GM18867 (cell line): ENCODE measurements at regions not wholly inside any gene's neighbourhood (a gene's known extent, or its start where the extent isn't known, plus 50 kb on each side); places are given as distances from the start of the nearest gene placed in this dataset.

Experiments used
- ATAC-seq: cut with Tn5 transposase; IDR thresholded peaks from one replicate; pipeline ENCODE4 v1.9.1; 2021; ENCODE audit warnings: mild to moderate bottlenecking, moderate library complexity; ENCODE audit not compliant: unreplicated experiment

DNA sequence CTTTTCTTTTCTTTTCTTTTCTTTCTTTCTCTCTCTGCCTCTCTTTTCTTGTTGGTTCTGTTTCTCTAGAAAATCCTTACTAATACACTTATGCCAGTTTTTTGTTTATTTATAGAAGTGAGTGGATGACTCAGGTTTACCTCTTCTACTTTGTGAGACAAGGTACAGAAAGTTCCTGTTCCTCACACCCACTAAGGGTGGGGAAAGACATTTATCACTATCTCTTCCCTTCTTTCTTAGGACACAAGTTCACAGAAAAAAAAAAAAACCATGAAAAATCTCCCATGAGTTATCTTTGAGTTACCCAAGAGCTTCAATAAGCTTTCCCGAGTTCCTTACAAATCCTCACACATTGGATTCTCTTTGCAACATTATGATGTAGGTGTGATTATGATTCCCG, 60.9 kb upstream of the CD180 start:
- no peak for ATAC-seq

- no peak for ATAC-seq
Observed at GRCh38 chr5:67257077-67257476, 60.5 kb upstream of the CD180 start.

DNA sequence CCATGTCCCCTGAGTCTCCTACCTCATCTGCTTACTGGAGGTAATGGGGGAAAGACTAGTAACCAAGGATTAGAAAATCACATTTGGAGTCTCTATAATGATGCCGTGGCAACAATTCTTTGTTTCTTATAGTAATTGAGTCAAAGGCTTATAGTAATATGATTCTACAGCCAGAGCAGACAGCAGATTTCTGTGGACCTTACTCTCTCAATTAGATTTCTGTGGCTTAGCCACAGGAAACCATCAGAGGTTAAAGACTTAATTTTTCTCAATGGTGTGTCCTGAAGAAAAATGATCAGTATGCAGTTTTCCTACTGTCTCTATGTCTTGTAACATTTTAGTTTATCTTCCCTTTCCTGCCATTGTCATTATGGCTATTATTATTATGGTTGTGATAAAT, 59.3 kb upstream of the CD180 start:
- ATAC-seq = no peak

DNA sequence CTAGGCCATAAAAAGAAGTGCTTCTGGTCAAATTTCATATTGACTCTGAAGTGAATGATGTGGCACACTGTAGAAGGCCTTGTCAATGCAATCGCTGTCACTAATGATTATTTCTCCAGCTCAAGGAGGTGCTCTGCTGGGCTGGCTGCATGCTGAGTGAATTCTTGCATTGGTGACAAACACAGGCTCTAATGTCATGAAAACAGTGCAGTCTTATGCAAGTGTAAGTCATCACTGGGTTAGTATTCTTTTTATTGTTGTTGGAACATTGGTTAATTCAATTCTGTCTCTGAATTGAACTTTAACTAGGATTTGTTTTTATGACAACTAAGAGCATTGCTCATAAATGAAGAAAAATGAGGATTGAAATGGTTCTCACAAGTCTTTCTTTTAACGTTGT, 57.3 kb upstream of the CD180 start:
- ATAC-seq = no peak

GRCh38 chr5:67249590-67249895, 52.9 kb upstream of the CD180 start:
- ATAC-seq = no peak

DNA sequence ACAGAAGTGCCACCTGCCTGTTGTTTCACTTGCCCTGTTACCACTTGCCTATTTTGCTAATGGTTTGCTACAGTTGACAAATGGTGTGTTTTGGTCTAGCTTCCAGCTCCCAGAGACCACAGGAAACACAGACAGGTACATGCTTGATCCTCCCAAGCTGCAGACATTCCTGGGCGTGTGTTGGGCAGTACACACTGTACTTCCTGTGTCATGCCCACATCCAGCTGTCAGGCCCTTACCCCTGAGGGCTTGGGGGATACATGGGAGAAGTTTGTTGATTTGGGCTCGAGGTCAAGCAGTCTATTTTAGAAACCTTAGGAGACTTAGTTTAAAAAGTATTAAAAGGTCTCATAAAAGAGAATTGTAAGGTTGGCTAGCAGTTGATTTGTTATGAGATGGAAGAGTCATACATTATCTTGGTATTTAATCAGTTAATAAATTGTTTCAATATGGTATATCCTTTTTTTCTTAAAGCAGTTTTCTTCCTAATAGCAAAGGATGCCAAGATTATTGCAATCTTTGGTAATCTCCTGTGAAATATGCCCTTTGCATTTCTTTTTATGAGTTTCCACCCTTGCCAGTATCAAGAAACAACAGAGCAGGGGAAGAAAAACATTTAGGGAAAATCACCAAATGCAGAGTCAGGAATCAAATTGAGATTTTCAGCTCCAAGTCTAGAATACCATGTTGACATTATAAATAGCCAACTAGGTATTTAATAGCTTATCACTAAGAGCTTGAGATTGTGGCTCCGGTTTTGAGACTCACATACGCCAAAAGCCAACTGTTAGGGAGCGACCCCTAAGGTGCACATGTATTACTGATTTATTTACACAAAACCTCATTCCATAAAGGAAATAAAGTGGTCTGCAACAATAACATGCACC, 52.3 kb upstream of the CD180 start:
- ATAC-seq = no peak

DNA sequence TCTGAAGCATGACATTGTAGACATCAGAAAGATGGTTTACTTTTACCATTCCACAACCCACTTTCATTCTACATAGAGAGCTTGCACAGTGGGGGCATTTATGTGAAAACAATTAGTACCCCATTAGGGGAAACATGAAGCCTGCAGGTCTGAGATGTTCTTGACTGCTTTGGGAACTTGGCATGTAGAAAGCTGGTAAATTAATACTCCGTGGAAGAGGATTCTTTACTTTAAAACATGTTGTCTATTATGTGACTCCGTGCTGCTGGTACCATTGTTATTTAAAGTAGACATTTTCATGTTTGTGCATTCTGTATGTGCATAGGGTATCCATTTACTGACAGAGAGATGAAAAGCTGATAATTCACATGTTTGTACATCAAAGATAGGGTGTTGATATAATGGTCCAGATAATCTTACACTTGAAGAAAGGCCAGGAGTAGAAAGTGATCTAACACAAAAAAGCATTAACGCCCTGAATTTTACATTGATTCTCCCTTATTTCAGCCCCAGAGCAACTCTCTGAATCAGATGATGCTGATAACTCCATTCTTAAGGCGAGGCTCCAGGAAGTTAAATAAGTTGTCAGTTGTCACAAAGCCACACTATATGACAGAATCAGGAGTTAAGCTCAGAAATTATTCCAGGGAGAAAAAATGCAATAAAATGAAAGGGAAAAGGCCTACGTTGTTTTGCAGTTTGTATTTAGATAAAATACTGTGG, 50.1 kb upstream of the CD180 start:
- no peak for ATAC-seq
